ENCODE measurements at regions not wholly inside any gene's neighbourhood (a gene's known extent, or its start where the extent isn't known, plus 50 kb on each side); places are given as distances from the start of the nearest gene placed in this dataset.

DNA sequence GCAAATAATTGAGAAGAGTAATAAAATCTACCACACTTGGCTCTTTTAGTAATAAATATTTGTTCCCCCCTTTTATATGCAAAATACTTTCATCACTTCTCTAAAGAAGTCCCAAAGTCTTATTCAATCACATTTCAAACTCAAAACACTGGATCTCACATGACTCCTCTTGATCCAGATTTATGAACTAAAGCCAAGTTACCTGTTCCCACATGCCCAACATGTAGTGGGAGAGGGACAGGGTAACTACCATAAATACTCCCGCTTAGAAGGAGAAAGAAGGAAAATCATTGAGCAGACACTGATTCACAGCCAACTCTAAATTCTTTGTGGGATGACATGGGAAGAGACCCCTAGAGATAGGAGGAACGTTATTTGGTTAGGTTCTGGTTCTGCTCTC lies 64.9 kb upstream of the PMFBP1 start:
- BruUV-seq (replicated peaks) = no TSS peak
- Histone ChIP-seq H3K4me3 (replicated peaks in 1 of 2; ENCODE audit: low read depth in 1 of 2, low read length in 2 of 2) (no peak overlapping the region), H3K4me2 (ENCODE audit: low read length) (no peak overlapping the region), H3K9me3 (ENCODE audit: control insufficient read depth in 1 of 2, insufficient read depth in 1 of 2, low read depth in 1 of 2, low read length in 2 of 2) (no peaks in the 10 kb centered on the region), H3K27me3 (ENCODE audit: insufficient read depth, low read length) (no peaks in the 10 kb centered on the region), H3K9ac (ENCODE audit: low read length) (no peak overlapping the region), H3K27ac (ENCODE audit: low read depth, low read length) (no peak overlapping the region), H3K9me2 (ENCODE audit: insufficient read depth) (no peaks in the 10 kb centered on the region), H2AFZ (ENCODE audit: low read depth, low read length, poor library complexity, severe bottlenecking) (no peak overlapping the region), H4K20me1 (ENCODE audit: insufficient read depth) (no peaks in the 10 kb centered on the region), H3K36me3 (ENCODE audit: control insufficient read depth in 1 of 2, insufficient read depth in 2 of 2, low read length in 2 of 2) (no peaks in the 10 kb centered on the region), H3K79me2 (ENCODE audit: insufficient read depth, low read length) (no peaks in the 10 kb centered on the region), H3K4me1 (ENCODE audit: control insufficient read depth in 1 of 2, insufficient read depth in 2 of 2, low read length in 2 of 2) (no peaks in the 10 kb centered on the region)
- intact Hi-C loops (cut with micrococcal nuclease) = no loop called here
- DNase-seq (ENCODE audit: low read depth, low spot score) = no peak
- ChIA-PET RAD21 (ENCODE audit: low non-redundant PET in 1 of 2, low total read pairs in 2 of 2, uncharacterized antibody in 2 of 2, unreplicated experiment in 2 of 2) (no interaction called here), POLR2A (no interaction called here), CTCF (no interaction called here)
- TF ChIP-seq SIN3A (IDR thresholded peaks at IDR 0.05; ENCODE audit: low read depth) (no peak), SRF (IDR thresholded peaks at IDR 0.05; ENCODE audit: low read depth) (no peak), POLR2AphosphoS5 (IDR thresholded peaks at IDR 0.05; ENCODE audit: low read depth, low read length) (no peak), JUND (IDR thresholded peaks at IDR 0.05) (no peak), RAD21 (IDR thresholded peaks at IDR 0.05; ENCODE audit: low read depth) (no peak), FOSL1 (IDR thresholded peaks at IDR 0.05; ENCODE audit: low read depth) (no peak)
- TF ChIP-seq, protein P1, sequence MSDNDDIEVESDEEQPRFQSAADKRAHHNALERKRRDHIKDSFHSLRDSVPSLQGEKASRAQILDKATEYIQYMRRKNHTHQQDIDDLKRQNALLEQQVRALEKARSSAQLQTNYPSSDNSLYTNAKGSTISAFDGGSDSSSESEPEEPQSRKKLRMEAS (IDR thresholded peaks at IDR 0.05) = no peak
- ATAC-seq = no peak

DNA sequence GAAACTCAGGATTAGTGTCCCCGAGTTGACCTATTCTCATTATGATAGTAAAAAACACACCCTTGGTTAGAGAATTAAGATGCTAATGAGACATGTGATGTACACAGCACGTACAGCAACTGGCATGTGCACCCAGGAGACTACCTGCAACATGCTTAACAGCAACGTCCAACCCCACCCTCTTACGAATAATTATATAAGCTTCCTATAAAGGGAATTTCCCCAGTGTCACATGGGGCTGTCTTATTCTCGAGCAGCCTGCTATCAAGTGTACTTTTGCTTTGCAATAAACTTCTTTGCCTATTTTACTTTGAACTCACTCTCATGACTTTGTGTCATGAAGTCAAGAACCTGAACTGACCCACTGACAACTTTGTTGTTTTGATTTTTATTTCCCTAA lies 62.4 kb upstream of the PMFBP1 start:
- Histone ChIP-seq H3K27me3 (ENCODE audit: insufficient read depth, low read length) (no peaks in the 10 kb centered on the region), H3K4me2 (ENCODE audit: low read length) (no peak overlapping the region), H3K79me2 (ENCODE audit: insufficient read depth, low read length) (no peaks in the 10 kb centered on the region), H4K20me1 (ENCODE audit: insufficient read depth) (no peaks in the 10 kb centered on the region), H3K36me3 (ENCODE audit: control insufficient read depth in 1 of 2, insufficient read depth in 2 of 2, low read length in 2 of 2) (no peaks in the 10 kb centered on the region), H3K4me3 (replicated peaks in 1 of 2; ENCODE audit: low read depth in 1 of 2, low read length in 2 of 2) (no peak overlapping the region), H3K27ac (ENCODE audit: low read depth, low read length) (no peak overlapping the region), H3K9me2 (ENCODE audit: insufficient read depth) (no peaks in the 10 kb centered on the region), H3K4me1 (ENCODE audit: control insufficient read depth in 1 of 2, insufficient read depth in 2 of 2, low read length in 2 of 2) (no peaks in the 10 kb centered on the region), H3K9ac (ENCODE audit: low read length) (no peak overlapping the region), H3K9me3 (ENCODE audit: control insufficient read depth in 1 of 2, insufficient read depth in 1 of 2, low read depth in 1 of 2, low read length in 2 of 2) (no peaks in the 10 kb centered on the region), H2AFZ (ENCODE audit: low read depth, low read length, poor library complexity, severe bottlenecking) (no peak overlapping the region)
- TF ChIP-seq FOSL1 (IDR thresholded peaks at IDR 0.05; ENCODE audit: low read depth) (no peak), RAD21 (IDR thresholded peaks at IDR 0.05; ENCODE audit: low read depth) (no peak), JUND (IDR thresholded peaks at IDR 0.05) (no peak), EZH2phosphoT487 (IDR thresholded peaks at IDR 0.05; ENCODE audit: borderline replicate concordance) (no peak)
- TF ChIP-seq, protein P2, sequence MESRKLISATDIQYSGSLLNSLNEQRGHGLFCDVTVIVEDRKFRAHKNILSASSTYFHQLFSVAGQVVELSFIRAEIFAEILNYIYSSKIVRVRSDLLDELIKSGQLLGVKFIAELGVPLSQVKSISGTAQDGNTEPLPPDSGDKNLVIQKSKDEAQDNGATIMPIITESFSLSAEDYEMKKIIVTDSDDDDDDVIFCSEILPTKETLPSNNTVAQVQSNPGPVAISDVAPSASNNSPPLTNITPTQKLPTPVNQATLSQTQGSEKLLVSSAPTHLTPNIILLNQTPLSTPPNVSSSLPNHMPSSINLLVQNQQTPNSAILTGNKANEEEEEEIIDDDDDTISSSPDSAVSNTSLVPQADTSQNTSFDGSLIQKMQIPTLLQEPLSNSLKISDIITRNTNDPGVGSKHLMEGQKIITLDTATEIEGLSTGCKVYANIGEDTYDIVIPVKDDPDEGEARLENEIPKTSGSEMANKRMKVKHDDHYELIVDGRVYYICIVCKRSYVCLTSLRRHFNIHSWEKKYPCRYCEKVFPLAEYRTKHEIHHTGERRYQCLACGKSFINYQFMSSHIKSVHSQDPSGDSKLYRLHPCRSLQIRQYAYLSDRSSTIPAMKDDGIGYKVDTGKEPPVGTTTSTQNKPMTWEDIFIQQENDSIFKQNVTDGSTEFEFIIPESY (IDR thresholded peaks at IDR 0.05; ENCODE audit: extremely low read depth, insufficient replicate concordance, low read length) = no peak
- TF ChIP-seq, protein P3, sequence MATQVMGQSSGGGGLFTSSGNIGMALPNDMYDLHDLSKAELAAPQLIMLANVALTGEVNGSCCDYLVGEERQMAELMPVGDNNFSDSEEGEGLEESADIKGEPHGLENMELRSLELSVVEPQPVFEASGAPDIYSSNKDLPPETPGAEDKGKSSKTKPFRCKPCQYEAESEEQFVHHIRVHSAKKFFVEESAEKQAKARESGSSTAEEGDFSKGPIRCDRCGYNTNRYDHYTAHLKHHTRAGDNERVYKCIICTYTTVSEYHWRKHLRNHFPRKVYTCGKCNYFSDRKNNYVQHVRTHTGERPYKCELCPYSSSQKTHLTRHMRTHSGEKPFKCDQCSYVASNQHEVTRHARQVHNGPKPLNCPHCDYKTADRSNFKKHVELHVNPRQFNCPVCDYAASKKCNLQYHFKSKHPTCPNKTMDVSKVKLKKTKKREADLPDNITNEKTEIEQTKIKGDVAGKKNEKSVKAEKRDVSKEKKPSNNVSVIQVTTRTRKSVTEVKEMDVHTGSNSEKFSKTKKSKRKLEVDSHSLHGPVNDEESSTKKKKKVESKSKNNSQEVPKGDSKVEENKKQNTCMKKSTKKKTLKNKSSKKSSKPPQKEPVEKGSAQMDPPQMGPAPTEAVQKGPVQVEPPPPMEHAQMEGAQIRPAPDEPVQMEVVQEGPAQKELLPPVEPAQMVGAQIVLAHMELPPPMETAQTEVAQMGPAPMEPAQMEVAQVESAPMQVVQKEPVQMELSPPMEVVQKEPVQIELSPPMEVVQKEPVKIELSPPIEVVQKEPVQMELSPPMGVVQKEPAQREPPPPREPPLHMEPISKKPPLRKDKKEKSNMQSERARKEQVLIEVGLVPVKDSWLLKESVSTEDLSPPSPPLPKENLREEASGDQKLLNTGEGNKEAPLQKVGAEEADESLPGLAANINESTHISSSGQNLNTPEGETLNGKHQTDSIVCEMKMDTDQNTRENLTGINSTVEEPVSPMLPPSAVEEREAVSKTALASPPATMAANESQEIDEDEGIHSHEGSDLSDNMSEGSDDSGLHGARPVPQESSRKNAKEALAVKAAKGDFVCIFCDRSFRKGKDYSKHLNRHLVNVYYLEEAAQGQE (IDR thresholded peaks at IDR 0.05; ENCODE audit: low read depth) = no peak
- TF ChIP-seq, protein P1 (IDR thresholded peaks at IDR 0.05) = no peak
- ChIA-PET RAD21 (ENCODE audit: low non-redundant PET in 1 of 2, low total read pairs in 2 of 2, uncharacterized antibody in 2 of 2, unreplicated experiment in 2 of 2) (no interaction called here), CTCF (no interaction called here), POLR2A (no interaction called here)
- no TSS peak for BruUV-seq (replicated peaks)
- no peak for DNase-seq (ENCODE audit: low read depth, low spot score)
- no peak for ATAC-seq
- intact Hi-C loops (cut with micrococcal nuclease) = no loop called here

Data from HCT116 (cell line).